HepG2 (cell line): ENCODE measurements at regions not wholly inside any gene's neighbourhood (a gene's known extent, or its start where the extent isn't known, plus 50 kb on each side); places are given as distances from the start of the nearest gene placed in this dataset.

Experiments used
- ATF7-NPFF ChIP-seq: sonication (generic); formaldehyde crosslinking; IDR thresholded peaks from 2 replicates; pipeline ENCODE4 v1.8.1; 2023; ENCODE audit warnings: mild to moderate bottlenecking, low read depth, missing genetic modification reagents, moderate library complexity
- BCLAF1 ChIP-seq: fragments of 450-650 bp; IDR thresholded peaks from 2 replicates; pipeline ENCODE4 v1.6.1; 2017; ENCODE audit warnings: mild to moderate bottlenecking
- DNMT3B ChIP-seq: conservative IDR thresholded peaks from 2 replicates; pipeline ENCODE4 v1.6.1; 2016; ENCODE audit warnings: missing biosample characterization, control low read depth
- E2F2 ChIP-seq: sonication (generic); formaldehyde crosslinking; IDR thresholded peaks from 2 replicates; pipeline ENCODE4 v1.4.0; 2020; ENCODE audit warnings: missing genetic modification reagents, borderline replicate concordance
- YY1 ChIP-seq: IDR thresholded peaks from 2 replicates; pipeline ENCODE4 v1.6.1; 2011; ENCODE audit warnings: low read length, low read depth, moderate library complexity, mild to moderate bottlenecking; ENCODE audit not compliant: insufficient read depth, insufficient replicate concordance
- ZC3H13 ChIP-seq: sonication (generic); formaldehyde crosslinking; IDR thresholded peaks from 2 replicates; pipeline ENCODE4 v1.8.1; 2023; ENCODE audit warnings: mild to moderate bottlenecking, missing genetic modification reagents, moderate library complexity
- TF ChIP-seq, protein P1 (sequence below): sonication (generic); formaldehyde crosslinking; IDR thresholded peaks from 2 replicates; pipeline ENCODE4 v1.9.0; 2021; ENCODE audit warnings: missing genetic modification reagents, borderline replicate concordance

GRCh38 chr9:94443032-94443722, 111.7 kb upstream of the PCAT7 start (continued):
- TF ChIP-seq BCLAF1 (no peak), ZC3H13 (CRISPR knock-in tag) (no peak), YY1 (no peak), ATF7-NPFF (no peak), E2F2 (no peak), DNMT3B (no peak)
- TF ChIP-seq, protein P1, sequence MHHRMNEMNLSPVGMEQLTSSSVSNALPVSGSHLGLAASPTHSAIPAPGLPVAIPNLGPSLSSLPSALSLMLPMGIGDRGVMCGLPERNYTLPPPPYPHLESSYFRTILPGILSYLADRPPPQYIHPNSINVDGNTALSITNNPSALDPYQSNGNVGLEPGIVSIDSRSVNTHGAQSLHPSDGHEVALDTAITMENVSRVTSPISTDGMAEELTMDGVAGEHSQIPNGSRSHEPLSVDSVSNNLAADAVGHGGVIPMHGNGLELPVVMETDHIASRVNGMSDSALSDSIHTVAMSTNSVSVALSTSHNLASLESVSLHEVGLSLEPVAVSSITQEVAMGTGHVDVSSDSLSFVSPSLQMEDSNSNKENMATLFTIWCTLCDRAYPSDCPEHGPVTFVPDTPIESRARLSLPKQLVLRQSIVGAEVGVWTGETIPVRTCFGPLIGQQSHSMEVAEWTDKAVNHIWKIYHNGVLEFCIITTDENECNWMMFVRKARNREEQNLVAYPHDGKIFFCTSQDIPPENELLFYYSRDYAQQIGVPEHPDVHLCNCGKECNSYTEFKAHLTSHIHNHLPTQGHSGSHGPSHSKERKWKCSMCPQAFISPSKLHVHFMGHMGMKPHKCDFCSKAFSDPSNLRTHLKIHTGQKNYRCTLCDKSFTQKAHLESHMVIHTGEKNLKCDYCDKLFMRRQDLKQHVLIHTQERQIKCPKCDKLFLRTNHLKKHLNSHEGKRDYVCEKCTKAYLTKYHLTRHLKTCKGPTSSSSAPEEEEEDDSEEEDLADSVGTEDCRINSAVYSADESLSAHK, result no peak
